OCI-LY1 (cell line): ENCODE measurements at regions not wholly inside any gene's neighbourhood (a gene's known extent, or its start where the extent isn't known, plus 50 kb on each side); places are given as distances from the start of the nearest gene placed in this dataset.

Source experiments
- EZH2 ChIP-seq: fragments of 200-600 bp; sonication (generic), shearing (Covaris generic); IDR thresholded peaks from 2 replicates; pipeline ENCODE4 v1.8.0; 2017; ENCODE audit warnings: borderline replicate concordance, mixed run types, mild to moderate bottlenecking, antibody characterized with exemption, low read length, moderate library complexity, mixed read lengths
- TF ChIP-seq, protein P1 (sequence below): fragments of 200-600 bp; sonication (generic), shearing (Covaris generic); IDR thresholded peaks from 2 replicates; pipeline ENCODE4 v1.5.1; 2017; ENCODE audit warnings: mild to moderate bottlenecking, antibody characterized with exemption, low read length, moderate library complexity, mixed read lengths

- TF ChIP-seq, protein P1, sequence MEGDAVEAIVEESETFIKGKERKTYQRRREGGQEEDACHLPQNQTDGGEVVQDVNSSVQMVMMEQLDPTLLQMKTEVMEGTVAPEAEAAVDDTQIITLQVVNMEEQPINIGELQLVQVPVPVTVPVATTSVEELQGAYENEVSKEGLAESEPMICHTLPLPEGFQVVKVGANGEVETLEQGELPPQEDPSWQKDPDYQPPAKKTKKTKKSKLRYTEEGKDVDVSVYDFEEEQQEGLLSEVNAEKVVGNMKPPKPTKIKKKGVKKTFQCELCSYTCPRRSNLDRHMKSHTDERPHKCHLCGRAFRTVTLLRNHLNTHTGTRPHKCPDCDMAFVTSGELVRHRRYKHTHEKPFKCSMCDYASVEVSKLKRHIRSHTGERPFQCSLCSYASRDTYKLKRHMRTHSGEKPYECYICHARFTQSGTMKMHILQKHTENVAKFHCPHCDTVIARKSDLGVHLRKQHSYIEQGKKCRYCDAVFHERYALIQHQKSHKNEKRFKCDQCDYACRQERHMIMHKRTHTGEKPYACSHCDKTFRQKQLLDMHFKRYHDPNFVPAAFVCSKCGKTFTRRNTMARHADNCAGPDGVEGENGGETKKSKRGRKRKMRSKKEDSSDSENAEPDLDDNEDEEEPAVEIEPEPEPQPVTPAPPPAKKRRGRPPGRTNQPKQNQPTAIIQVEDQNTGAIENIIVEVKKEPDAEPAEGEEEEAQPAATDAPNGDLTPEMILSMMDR = no peak
- TF ChIP-seq EZH2 = no peak
These were observed 586.8 kb upstream of the MIR17HG start for GRCh38 chr13:90760639-90761038.
